Nephron (organoid): ENCODE measurements at regions not wholly inside any gene's neighbourhood (a gene's known extent, or its start where the extent isn't known, plus 50 kb on each side); places are given as distances from the start of the nearest gene placed in this dataset.

ENCODE experiments used
- H3K27ac Mint-ChIP-seq, 3 experiments: 2 replicates each; pipeline ENCODE4 v1.8.0; 2020; ENCODE audit warnings: mixed read lengths in 3 of 3, mild to moderate bottlenecking in 2 of 3, moderate library complexity in 1 of 3
- H3K27me3 Mint-ChIP-seq: 2 replicates; pipeline ENCODE4 v1.8.0; 2021; ENCODE audit warnings: low read depth, mild to moderate bottlenecking, moderate library complexity, mixed read lengths
- H3K36me3 Mint-ChIP-seq: 2 replicates; pipeline ENCODE4 v1.8.0; 2020; ENCODE audit warnings: low read depth, mixed read lengths
- H3K4me1 Mint-ChIP-seq: 2 replicates; pipeline ENCODE4 v1.8.0; 2020; ENCODE audit warnings: mixed read lengths
- H3K4me3 Mint-ChIP-seq, 3 experiments: 2 replicates each; pipeline ENCODE4 v1.8.0; 2020; ENCODE audit warnings: mild to moderate bottlenecking in 3 of 3, mixed read lengths in 3 of 3, moderate library complexity in 2 of 3
- H3K9me3 Mint-ChIP-seq: 2 replicates; pipeline ENCODE4 v1.8.0; 2020; ENCODE audit warnings: mixed read lengths
- TF ChIP-seq, protein P1 (sequence below), 3 experiments: fragments of 200-600 bp; sonication (generic); IDR thresholded peaks; one replicate each; pipeline ENCODE4 v1.5.0; 2021; ENCODE audit warnings: antibody characterized with exemption in 3 of 3; ENCODE audit not compliant: unreplicated experiment in 3 of 3

DNA sequence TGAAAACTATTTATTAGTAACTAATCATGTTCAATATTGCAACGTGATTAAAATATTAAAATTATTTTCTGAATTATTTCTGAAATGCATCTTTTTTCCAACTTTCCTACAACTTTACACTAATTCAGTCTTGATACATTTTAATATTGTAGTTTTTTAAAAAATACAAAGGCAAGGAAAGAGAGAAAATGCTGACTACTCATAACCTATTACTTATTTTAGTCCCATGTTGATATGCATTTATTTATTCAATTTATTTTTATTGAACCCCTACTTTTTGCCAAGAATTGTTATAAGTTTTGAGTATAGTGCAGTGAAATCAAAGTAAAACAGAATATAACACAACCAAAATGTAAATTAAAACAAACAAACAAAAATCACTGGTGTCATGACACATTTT, 978.2 kb downstream of the CDH9 start:
- Mint-ChIP-seq H3K27ac (no peak overlapping the region), H3K9me3 (no peaks in the 10 kb centered on the region), H3K36me3 (no peaks in the 10 kb centered on the region), H3K4me1 (no peaks in the 10 kb centered on the region), H3K27me3 (no peaks in the 10 kb centered on the region), H3K4me3 (no peak overlapping the region)
- TF ChIP-seq, protein P1, sequence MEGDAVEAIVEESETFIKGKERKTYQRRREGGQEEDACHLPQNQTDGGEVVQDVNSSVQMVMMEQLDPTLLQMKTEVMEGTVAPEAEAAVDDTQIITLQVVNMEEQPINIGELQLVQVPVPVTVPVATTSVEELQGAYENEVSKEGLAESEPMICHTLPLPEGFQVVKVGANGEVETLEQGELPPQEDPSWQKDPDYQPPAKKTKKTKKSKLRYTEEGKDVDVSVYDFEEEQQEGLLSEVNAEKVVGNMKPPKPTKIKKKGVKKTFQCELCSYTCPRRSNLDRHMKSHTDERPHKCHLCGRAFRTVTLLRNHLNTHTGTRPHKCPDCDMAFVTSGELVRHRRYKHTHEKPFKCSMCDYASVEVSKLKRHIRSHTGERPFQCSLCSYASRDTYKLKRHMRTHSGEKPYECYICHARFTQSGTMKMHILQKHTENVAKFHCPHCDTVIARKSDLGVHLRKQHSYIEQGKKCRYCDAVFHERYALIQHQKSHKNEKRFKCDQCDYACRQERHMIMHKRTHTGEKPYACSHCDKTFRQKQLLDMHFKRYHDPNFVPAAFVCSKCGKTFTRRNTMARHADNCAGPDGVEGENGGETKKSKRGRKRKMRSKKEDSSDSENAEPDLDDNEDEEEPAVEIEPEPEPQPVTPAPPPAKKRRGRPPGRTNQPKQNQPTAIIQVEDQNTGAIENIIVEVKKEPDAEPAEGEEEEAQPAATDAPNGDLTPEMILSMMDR (IDR thresholded peaks at IDR 0.05; ENCODE audit: unreplicated experiment in 3 of 3), result no peak

DNA sequence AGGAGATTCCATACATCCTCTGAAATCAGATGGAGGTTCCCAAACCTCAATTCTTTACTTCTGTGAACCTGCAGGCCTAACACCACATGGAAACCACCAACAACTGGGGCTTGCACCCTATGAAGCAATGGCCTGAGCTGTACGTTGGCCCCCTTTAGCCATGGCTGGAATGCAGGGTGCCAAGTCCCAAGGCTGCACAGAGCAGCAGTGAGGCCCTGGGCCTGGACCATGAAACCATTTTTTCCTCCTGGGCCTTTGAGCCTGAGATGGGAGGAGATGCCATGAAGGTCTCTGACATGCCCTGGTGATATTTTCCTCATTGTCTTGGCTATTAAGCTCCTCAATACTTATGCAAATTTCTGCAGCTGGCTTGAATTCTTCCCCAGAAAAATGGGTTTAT, 983.8 kb downstream of the CDH9 start:
- H3K27me3 Mint-ChIP-seq, result no peaks in the 10 kb centered on the region
- H3K36me3 Mint-ChIP-seq, result no peaks in the 10 kb centered on the region
- no peak overlapping the region for H3K4me3 Mint-ChIP-seq
- no peak overlapping the region for H3K27ac Mint-ChIP-seq
- TF ChIP-seq, protein P1 (IDR thresholded peaks at IDR 0.05; ENCODE audit: unreplicated experiment in 3 of 3), result no peak
- no peaks in the 10 kb centered on the region for H3K4me1 Mint-ChIP-seq
- no peaks in the 10 kb centered on the region for H3K9me3 Mint-ChIP-seq

- TF ChIP-seq, protein P1 (IDR thresholded peaks at IDR 0.05; ENCODE audit: unreplicated experiment in 3 of 3), result no peak
- Mint-ChIP-seq H3K4me3 (no peak overlapping the region), H3K36me3 (no peaks in the 10 kb centered on the region), H3K27ac (no peak overlapping the region), H3K9me3 (no peaks in the 10 kb centered on the region), H3K27me3 (no peaks in the 10 kb centered on the region), H3K4me1 (no peaks in the 10 kb centered on the region)
Measured at GRCh38 chr5:26034813-26035212, 1003.6 kb downstream of the CDH9 start.

DNA sequence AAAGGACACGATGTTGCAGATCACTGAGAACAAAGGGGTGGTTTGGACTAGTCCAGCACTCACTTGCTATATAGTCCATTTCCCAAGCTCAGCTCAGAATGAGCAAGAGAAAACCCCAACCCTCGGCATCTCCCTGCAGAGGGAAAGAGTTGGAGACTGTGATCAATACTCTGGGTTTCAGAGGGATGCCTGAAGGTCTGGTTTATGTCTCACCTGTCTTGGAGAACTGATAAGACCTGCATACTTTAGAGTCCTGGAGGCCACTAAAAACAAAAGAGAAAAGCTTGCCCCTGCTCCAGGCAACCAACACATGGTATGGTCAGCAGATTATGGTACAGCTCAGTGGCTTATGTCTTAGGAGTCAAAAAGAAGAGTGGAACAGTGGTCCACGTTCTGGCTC, 1006.9 kb downstream of the CDH9 start:
- TF ChIP-seq, protein P1 (IDR thresholded peaks at IDR 0.05; ENCODE audit: unreplicated experiment in 3 of 3), result no peak
- Mint-ChIP-seq H3K36me3 (no peaks in the 10 kb centered on the region), H3K27me3 (no peaks in the 10 kb centered on the region), H3K4me1 (no peaks in the 10 kb centered on the region), H3K9me3 (no peaks in the 10 kb centered on the region), H3K4me3 (no peak overlapping the region), H3K27ac (no peak overlapping the region)

- Mint-ChIP-seq H3K36me3 (no peaks in the 10 kb centered on the region), H3K27me3 (no peaks in the 10 kb centered on the region), H3K4me1 (no peaks in the 10 kb centered on the region), H3K27ac (no peak overlapping the region), H3K9me3 (no peaks in the 10 kb centered on the region), H3K4me3 (no peak overlapping the region)
- TF ChIP-seq, protein P1 (IDR thresholded peaks at IDR 0.05; ENCODE audit: unreplicated experiment in 3 of 3), result no peak
Measured at GRCh38 chr5:26026044-26026443, 1012.3 kb downstream of the CDH9 start.

- Mint-ChIP-seq H3K27ac (no peak overlapping the region), H3K36me3 (no peaks in the 10 kb centered on the region), H3K4me1 (no peaks in the 10 kb centered on the region), H3K4me3 (no peak overlapping the region), H3K9me3 (no peaks in the 10 kb centered on the region), H3K27me3 (no peaks in the 10 kb centered on the region)
- TF ChIP-seq, protein P1 (IDR thresholded peaks at IDR 0.05; ENCODE audit: unreplicated experiment in 3 of 3), result peak in 1 of 3 experiments; percentile 31
Measured at GRCh38 chr5:26024774-26025173, 1013.6 kb downstream of the CDH9 start.
